ENCODE measurements at regions not wholly inside any gene's neighbourhood (a gene's known extent, or its start where the extent isn't known, plus 50 kb on each side); places are given as distances from the start of the nearest gene placed in this dataset.

DNA sequence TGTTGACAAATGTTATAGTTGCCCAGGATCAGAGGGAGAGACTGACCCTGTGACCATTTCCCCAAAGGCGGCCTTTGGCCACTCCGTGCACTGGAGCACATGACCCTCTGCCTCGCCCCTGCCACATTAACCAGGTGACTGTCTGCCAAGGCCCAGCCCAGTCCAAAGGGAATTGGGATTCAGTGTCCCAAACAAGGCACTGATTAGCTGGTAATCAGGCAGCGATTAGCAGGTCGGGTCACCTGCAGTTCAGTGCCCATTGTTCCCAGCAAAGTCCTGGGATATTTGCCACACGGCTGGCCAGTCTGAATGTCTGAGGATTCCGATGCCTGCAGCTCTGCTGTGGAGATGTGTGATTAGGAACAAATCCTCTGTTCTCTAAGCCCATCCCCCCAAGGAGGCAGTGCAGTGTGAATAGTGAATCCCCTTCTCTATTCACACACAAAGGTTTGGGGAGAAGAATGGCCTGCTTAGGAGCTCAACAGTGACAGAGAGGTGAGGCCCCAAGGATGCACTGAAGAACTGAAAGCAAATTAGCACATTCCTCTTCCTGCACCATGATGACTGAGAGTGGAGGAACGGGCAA, 123.1 kb upstream of the MAF start:
- Histone ChIP-seq H3K9me3 (no peaks in the 10 kb centered on the region), H3K36me3 (no peaks in the 10 kb centered on the region), H3K27ac (replicated peaks in 1 of 4) (no peak overlapping the region), H3K27me3 (no peaks in the 10 kb centered on the region), H3K4me1 (peaks cover 0 to 17% (median 12%) of the 10 kb centered on the region in 4 donors), H3K4me3 (no peak overlapping the region)
- DNase-seq (ENCODE audit: extremely low spot score): no peak
- no peak for TF ChIP-seq POLR2AphosphoS5 (IDR thresholded peaks at IDR 0.05)
- intact Hi-C loops (cut with DNase I): no loop called here
- 96% methylated on average over 5 of the region's 8 CpGs for WGBS

GRCh38 chr16:79721270-79721669, 120.7 kb upstream of the MAF start:
- Histone ChIP-seq H3K9me3 (no peaks in the 10 kb centered on the region), H3K27ac (replicated peaks in 1 of 4) (no peak overlapping the region), H3K4me3 (no peak overlapping the region), H3K4me1 (peaks cover 0 to 17% (median 12%) of the 10 kb centered on the region in 4 donors), H3K36me3 (no peaks in the 10 kb centered on the region), H3K27me3 (no peaks in the 10 kb centered on the region)
- TF ChIP-seq CTCF (IDR thresholded peaks at IDR 0.05) (no peak), EP300 (IDR thresholded peaks at IDR 0.05) (no peak), POLR2AphosphoS5 (IDR thresholded peaks at IDR 0.05) (no peak), POLR2A (IDR thresholded peaks at IDR 0.05; ENCODE audit: low read depth) (no peak)
- DNase-seq (ENCODE audit: extremely low spot score): no peak
- 40% methylated on average over 6 of the region's 6 CpGs for whole genome bisulfite sequencing
- intact Hi-C loops (cut with DNase I): no loop called here

GRCh38 chr16:79717333-79718137, 117.0 kb upstream of the MAF start:
- peaks cover 0 to 17% (median 12%) of the 10 kb centered on the region in 4 donors for H3K4me1 ChIP-seq
- no peak overlapping the region for H3K4me3 ChIP-seq
- WGBS: 81% methylated on average over 8 of the region's 8 CpGs
- no peaks in the 10 kb centered on the region for H3K27me3 ChIP-seq
- TF ChIP-seq POLR2AphosphoS5 (IDR thresholded peaks at IDR 0.05) (no peak), POLR2A (IDR thresholded peaks at IDR 0.05; ENCODE audit: low read depth) (no peak), EP300 (IDR thresholded peaks at IDR 0.05) (no peak), CTCF (IDR thresholded peaks at IDR 0.05) (no peak)
- no peak for DNase-seq (ENCODE audit: extremely low spot score)
- H3K9me3 ChIP-seq: no peaks in the 10 kb centered on the region
- intact Hi-C loops (cut with DNase I): no loop called here
- H3K27ac ChIP-seq (replicated peaks in 1 of 4): no peak overlapping the region
- H3K36me3 ChIP-seq: no peaks in the 10 kb centered on the region

GRCh38 chr16:79716645-79717332, 116.3 kb upstream of the MAF start:
- intact Hi-C loops (cut with DNase I): no loop called here

More at GRCh38 chr16:79716645-79717332, 116.3 kb upstream of the MAF start:
- Histone ChIP-seq H3K9me3 (no peaks in the 10 kb centered on the region), H3K27me3 (no peaks in the 10 kb centered on the region), H3K4me1 (peaks cover 0 to 13% (median 10%) of the 10 kb centered on the region in 4 donors), H3K27ac (replicated peaks in 1 of 4) (no peak overlapping the region), H3K4me3 (no peak overlapping the region), H3K36me3 (no peaks in the 10 kb centered on the region)
- 55% methylated on average over 7 of the region's 7 CpGs for WGBS
- no peak for DNase-seq (ENCODE audit: extremely low spot score)
- TF ChIP-seq POLR2A (IDR thresholded peaks at IDR 0.05; ENCODE audit: low read depth) (no peak), EP300 (IDR thresholded peaks at IDR 0.05) (no peak), CTCF (IDR thresholded peaks at IDR 0.05) (no peak), POLR2AphosphoS5 (IDR thresholded peaks at IDR 0.05) (no peak)

Data from esophagus muscularis mucosa (tissue), 4 donors.